Stomach (tissue), 4 donors: ENCODE measurements at regions not wholly inside any gene's neighbourhood (a gene's known extent, or its start where the extent isn't known, plus 50 kb on each side); places are given as distances from the start of the nearest gene placed in this dataset.

Experiments used
- POLR2A ChIP-seq, 4 donors: fragments of 450-650 bp; IDR thresholded peaks; one replicate each; pipeline ENCODE4 v1.6.1; 2016; ENCODE audit warnings: antibody characterized with exemption in 4 of 4, control low read depth in 2 of 4, mild to moderate bottlenecking in 1 of 4, moderate library complexity in 1 of 4
- POLR2AphosphoS5 ChIP-seq, 3 donors: sonication (generic); formaldehyde crosslinking; IDR thresholded peaks; one replicate each; pipeline ENCODE4 v1.6.1; 2016; ENCODE audit warnings: antibody characterized with exemption in 3 of 3
- TF ChIP-seq, protein P1 (sequence below), 7 experiments: fragments of 450-650 bp in 4 of 7; fragments of 200-600 bp in 3 of 7; sonication (generic) in 3 of 7; IDR thresholded peaks; one replicate each; pipeline ENCODE4 v1.5.1; 2016 to 2019; ENCODE audit warnings: antibody characterized with exemption in 7 of 7, control low read depth in 2 of 7, mild to moderate bottlenecking in 1 of 7

DNA sequence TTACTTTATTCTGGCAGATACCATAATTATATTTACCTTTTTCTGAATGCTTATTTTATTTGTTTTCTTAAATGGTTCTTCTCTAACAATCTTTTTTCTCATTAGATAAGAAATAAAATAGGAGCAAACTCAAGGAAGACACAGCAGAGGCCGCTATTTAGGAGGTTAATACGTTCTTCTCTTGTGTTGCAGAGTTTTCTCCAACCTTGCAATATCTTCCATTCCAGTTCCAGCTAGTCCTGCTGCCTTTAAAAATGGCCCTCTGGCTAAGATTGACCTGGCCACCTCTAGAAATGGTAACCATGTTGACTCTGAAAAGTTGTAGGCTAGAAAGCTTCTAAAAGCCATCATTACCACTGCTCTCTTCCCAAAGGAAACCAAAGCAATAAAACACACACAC is 718.8 kb downstream of the MAT2B start:
- TF ChIP-seq POLR2A (IDR thresholded peaks at IDR 0.05) (no peak), POLR2AphosphoS5 (IDR thresholded peaks at IDR 0.05) (no peak)
- TF ChIP-seq, protein P1, sequence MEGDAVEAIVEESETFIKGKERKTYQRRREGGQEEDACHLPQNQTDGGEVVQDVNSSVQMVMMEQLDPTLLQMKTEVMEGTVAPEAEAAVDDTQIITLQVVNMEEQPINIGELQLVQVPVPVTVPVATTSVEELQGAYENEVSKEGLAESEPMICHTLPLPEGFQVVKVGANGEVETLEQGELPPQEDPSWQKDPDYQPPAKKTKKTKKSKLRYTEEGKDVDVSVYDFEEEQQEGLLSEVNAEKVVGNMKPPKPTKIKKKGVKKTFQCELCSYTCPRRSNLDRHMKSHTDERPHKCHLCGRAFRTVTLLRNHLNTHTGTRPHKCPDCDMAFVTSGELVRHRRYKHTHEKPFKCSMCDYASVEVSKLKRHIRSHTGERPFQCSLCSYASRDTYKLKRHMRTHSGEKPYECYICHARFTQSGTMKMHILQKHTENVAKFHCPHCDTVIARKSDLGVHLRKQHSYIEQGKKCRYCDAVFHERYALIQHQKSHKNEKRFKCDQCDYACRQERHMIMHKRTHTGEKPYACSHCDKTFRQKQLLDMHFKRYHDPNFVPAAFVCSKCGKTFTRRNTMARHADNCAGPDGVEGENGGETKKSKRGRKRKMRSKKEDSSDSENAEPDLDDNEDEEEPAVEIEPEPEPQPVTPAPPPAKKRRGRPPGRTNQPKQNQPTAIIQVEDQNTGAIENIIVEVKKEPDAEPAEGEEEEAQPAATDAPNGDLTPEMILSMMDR (IDR thresholded peaks at IDR 0.05): no peak
